Thyroid gland (tissue), 4 donors: ENCODE measurements at regions not wholly inside any gene's neighbourhood (a gene's known extent, or its start where the extent isn't known, plus 50 kb on each side); places are given as distances from the start of the nearest gene placed in this dataset.

ENCODE experiments used
- DNase-seq, 2 donors: peaks; one replicate each; pipeline ENCODE4 v3.0.0-alpha.2; 2019
- H3K27ac ChIP-seq, 3 donors: fragments of 200-600 bp; sonication (generic); 1 replicate in 2 of 3; 2 replicates in 1 of 3; pipeline ENCODE4 v1.5.1; 2016 to 2019; ENCODE audit warnings: mild to moderate bottlenecking in 1 of 3, moderate library complexity in 1 of 3
- H3K27me3 ChIP-seq: fragments of 200-600 bp; sonication (generic); one replicate; pipeline ENCODE4 v1.5.1; 2019
- H3K36me3 ChIP-seq, 2 donors: fragments of 200-600 bp; sonication (generic); one replicate each; pipeline ENCODE4 v1.5.1; 2016 to 2019
- H3K4me1 ChIP-seq, 2 donors: fragments of 200-600 bp; sonication (generic); one replicate each; pipeline ENCODE4 v1.5.1; 2017 to 2019
- H3K4me3 ChIP-seq, 3 donors: fragments of 200-600 bp; sonication (generic); replicated peaks in 1 of 3; 1 replicate in 2 of 3; 2 replicates in 1 of 3; pipeline ENCODE4 v1.5.1; 2016; ENCODE audit warnings: mild to moderate bottlenecking in 1 of 3
- H3K9me3 ChIP-seq: fragments of 200-600 bp; sonication (generic); one replicate; pipeline ENCODE4 v1.5.1; 2017
- POLR2A ChIP-seq, 2 donors: fragments of 450-650 bp; IDR thresholded peaks; one replicate each; pipeline ENCODE4 v1.6.1; 2017; ENCODE audit warnings: antibody characterized with exemption in 2 of 2, mild to moderate bottlenecking in 2 of 2, moderate library complexity in 1 of 2
- WGBS, 2 donors: methylation state at CpG; one replicate each; pipeline ENCODE4 v1.1.5; 2017; 5-methylcytosine and 5-hydroxymethylcytosine counted together
- intact Hi-C: fragments of 100-400 bp; cut with DNase I; formaldehyde crosslinking; loops from one replicate; pipeline ENCODE4 v1.15.1; 2023
- TF ChIP-seq, protein P1 (sequence below), 6 experiments: fragments of 200-600 bp in 3 of 6; fragments of 450-650 bp in 3 of 6; sonication (generic) in 3 of 6; IDR thresholded peaks; one replicate each; pipeline ENCODE4 v1.5.1; 2016 to 2019; ENCODE audit warnings: antibody characterized with exemption in 6 of 6, mild to moderate bottlenecking in 2 of 6, inconsistent platforms in 1 of 6, moderate library complexity in 1 of 6

DNA sequence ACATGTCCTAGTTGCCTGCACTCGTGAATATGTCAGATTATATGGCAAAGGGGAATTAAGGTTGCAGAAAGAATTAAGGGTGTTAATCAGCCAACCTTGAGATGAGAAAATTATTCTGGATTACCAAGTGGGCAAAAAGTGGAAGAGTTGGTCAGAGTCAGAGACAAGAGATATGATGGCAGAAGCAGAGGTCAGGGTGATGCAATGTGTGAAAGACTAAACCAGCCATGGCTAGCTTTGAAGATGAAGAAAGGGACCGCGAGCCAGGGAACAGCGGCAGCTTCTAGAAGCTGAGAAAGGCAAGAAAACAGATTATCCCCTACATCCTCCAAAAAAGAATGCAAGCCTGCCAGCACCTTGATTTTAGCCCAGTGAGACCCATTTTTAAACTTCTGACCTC is 385.6 kb downstream of the HNRNPD start:
- intact Hi-C loops, result no loop called here
- no peak for TF ChIP-seq POLR2A (IDR thresholded peaks at IDR 0.05)
- TF ChIP-seq, protein P1, sequence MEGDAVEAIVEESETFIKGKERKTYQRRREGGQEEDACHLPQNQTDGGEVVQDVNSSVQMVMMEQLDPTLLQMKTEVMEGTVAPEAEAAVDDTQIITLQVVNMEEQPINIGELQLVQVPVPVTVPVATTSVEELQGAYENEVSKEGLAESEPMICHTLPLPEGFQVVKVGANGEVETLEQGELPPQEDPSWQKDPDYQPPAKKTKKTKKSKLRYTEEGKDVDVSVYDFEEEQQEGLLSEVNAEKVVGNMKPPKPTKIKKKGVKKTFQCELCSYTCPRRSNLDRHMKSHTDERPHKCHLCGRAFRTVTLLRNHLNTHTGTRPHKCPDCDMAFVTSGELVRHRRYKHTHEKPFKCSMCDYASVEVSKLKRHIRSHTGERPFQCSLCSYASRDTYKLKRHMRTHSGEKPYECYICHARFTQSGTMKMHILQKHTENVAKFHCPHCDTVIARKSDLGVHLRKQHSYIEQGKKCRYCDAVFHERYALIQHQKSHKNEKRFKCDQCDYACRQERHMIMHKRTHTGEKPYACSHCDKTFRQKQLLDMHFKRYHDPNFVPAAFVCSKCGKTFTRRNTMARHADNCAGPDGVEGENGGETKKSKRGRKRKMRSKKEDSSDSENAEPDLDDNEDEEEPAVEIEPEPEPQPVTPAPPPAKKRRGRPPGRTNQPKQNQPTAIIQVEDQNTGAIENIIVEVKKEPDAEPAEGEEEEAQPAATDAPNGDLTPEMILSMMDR (IDR thresholded peaks at IDR 0.05), result no peak
- 92 to 94% methylated on average over 4 of the region's 4 CpGs for WGBS, 2 donors
- no peak overlapping the region for H3K27ac ChIP-seq
- no peaks in the 10 kb centered on the region for H3K4me1 ChIP-seq
- no peaks in the 10 kb centered on the region for H3K36me3 ChIP-seq
- DNase-seq, result no peak
- H3K9me3 ChIP-seq, result no peaks in the 10 kb centered on the region
- H3K4me3 ChIP-seq, result no peak overlapping the region
- no peaks in the 10 kb centered on the region for H3K27me3 ChIP-seq

DNA sequence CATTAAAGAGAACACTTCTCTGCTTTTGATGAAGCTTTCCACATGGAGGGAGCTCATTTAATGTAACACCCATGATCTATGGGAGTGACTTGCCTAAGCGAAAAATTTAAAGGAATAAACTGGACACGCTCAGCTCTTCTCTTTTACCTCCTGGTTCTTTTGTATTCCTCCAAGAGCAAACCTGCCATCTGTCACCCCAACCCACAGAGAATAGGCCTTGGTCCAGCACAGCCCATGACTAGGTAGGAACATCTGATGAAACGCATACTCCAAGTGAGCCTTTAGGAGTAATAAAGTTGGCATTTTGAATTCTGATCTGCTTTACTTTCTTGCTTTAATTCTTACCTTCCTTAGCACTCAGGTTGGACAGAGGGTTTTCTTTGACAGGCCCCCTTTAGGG is 389.0 kb downstream of the HNRNPD start:
- intact Hi-C loops, result no loop called here
- TF ChIP-seq, protein P1 (IDR thresholded peaks at IDR 0.05), result no peak
- no peak for TF ChIP-seq POLR2A (IDR thresholded peaks at IDR 0.05)
- Histone ChIP-seq H3K27me3 (no peaks in the 10 kb centered on the region), H3K36me3 (no peaks in the 10 kb centered on the region), H3K4me1 (no peaks in the 10 kb centered on the region), H3K27ac (no peak overlapping the region), H3K9me3 (no peaks in the 10 kb centered on the region), H3K4me3 (no peak overlapping the region)
- 91 to 95% methylated on average over 3 of the region's 3 CpGs for WGBS, 2 donors
- DNase-seq, result no peak

DNA sequence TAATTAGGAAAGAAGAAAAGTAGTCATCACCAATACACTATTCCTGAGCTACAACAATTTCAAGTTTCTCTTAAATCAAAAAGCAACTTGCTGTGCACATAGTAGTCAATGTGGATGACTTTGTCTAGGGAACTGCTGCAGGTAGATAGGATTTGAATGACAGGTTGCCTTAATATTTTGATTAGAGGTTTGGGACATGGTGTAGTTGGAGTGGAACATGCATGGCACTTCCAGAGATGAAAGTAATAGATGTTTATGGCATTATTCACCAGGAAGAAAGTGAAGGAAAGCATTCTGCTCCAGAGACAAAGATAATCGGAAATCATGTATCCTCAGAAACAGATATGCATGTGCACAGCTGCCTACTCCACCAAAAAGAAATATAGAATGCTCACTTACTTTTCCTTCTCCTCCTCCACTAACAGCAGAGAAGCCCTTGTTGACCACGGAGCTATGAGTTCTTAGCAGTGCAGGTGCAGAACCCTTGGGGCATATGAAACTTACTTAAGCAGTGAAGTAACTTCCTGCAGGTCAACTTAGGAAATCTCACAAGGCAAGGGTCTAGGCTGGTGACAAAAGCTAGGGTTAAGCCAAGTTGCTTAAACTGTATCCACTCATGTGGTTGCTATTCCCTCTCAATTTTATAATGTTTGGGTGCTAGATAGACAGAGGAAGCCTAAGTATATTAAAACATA is 390.8 kb downstream of the HNRNPD start:
- H3K27ac ChIP-seq, result no peak overlapping the region
- 71 to 79% methylated on average over 2 of the region's 2 CpGs for WGBS, 2 donors
- no peak for TF ChIP-seq POLR2A (IDR thresholded peaks at IDR 0.05)
- TF ChIP-seq, protein P1 (IDR thresholded peaks at IDR 0.05), result no peak
- no peaks in the 10 kb centered on the region for H3K27me3 ChIP-seq
- no peak for DNase-seq
- no peaks in the 10 kb centered on the region for H3K9me3 ChIP-seq
- H3K36me3 ChIP-seq, result no peaks in the 10 kb centered on the region
- no peak overlapping the region for H3K4me3 ChIP-seq
- intact Hi-C loops, result no loop called here
- H3K4me1 ChIP-seq, result no peaks in the 10 kb centered on the region

DNA sequence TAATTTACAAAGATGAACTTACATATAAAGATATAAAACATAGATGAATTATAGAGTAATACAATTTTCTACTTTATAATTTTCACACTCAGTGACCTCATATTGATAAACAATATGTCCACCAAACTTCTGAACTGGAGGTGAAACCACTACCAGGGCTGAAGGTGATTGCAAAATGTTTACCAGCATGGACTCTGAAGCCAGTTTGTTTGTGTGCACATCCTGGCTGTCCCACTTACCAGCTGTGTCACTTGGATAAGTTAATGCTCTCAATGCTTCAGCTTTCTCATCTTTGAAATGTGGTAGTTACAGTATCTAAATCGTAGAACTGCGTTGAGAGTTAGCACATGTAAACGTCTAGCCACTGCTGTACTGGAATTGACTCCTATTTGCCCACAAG is 392.6 kb downstream of the HNRNPD start:
- Histone ChIP-seq H3K4me3 (no peak overlapping the region), H3K4me1 (no peaks in the 10 kb centered on the region), H3K9me3 (no peaks in the 10 kb centered on the region), H3K27ac (no peak overlapping the region), H3K27me3 (no peaks in the 10 kb centered on the region), H3K36me3 (no peaks in the 10 kb centered on the region)
- DNase-seq, result no peak
- WGBS, 2 donors, result 90 to 91% methylated on average over 3 of the region's 3 CpGs
- intact Hi-C loops, result no loop called here
- no peak for TF ChIP-seq POLR2A (IDR thresholded peaks at IDR 0.05)
- TF ChIP-seq, protein P1 (IDR thresholded peaks at IDR 0.05), result no peak

DNA sequence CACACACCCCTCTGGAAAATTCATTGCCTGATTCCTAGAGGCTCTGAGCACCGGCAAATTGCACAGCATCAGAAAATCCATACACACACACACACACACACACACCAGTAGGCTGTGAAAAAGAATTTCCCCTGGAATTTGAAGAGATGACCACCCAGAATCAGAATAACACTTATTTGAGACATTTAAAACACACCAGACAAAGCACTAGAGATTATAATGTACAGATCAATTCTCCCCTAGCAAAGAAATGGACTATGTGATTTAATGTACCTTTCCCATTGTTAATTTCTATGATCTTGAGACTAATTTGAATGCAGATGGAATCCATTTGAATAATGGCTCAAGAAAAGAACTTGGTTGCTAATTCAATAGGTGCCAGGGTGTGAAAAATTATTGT is 399.3 kb downstream of the HNRNPD start:
- no peak for TF ChIP-seq POLR2A (IDR thresholded peaks at IDR 0.05)
- TF ChIP-seq, protein P1 (IDR thresholded peaks at IDR 0.05), result no peak
- Histone ChIP-seq H3K4me3 (no peak overlapping the region), H3K27ac (no peak overlapping the region), H3K9me3 (no peaks in the 10 kb centered on the region), H3K4me1 (no peaks in the 10 kb centered on the region), H3K27me3 (no peaks in the 10 kb centered on the region), H3K36me3 (no peaks in the 10 kb centered on the region)
- intact Hi-C loops, result no loop called here
- WGBS, 2 donors, result 72 to 74% methylated on average over 1 of the region's 1 CpG
- no peak for DNase-seq
